Body of pancreas (tissue), 4 donors: ENCODE measurements at regions not wholly inside any gene's neighbourhood (a gene's known extent, or its start where the extent isn't known, plus 50 kb on each side); places are given as distances from the start of the nearest gene placed in this dataset.

Experiments
- CTCF ChIP-seq, 7 experiments: fragments of 450-650 bp in 4 of 7; fragments of 200-600 bp in 3 of 7; sonication (generic) in 3 of 7; IDR thresholded peaks; one replicate each; pipeline ENCODE4 v1.5.1; 2016 to 2019; ENCODE audit warnings: antibody characterized with exemption in 7 of 7
- POLR2A ChIP-seq, 3 donors: fragments of 450-650 bp; IDR thresholded peaks; one replicate each; pipeline ENCODE4 v1.6.1; 2016; ENCODE audit warnings: antibody characterized with exemption in 3 of 3, mild to moderate bottlenecking in 2 of 3

- TF ChIP-seq POLR2A (IDR thresholded peaks at IDR 0.05), result no peak
- TF ChIP-seq CTCF (IDR thresholded peaks at IDR 0.05), result no peak
Measured at GRCh38 chr3:72015463-72015862, 230.5 kb upstream of the PROK2 start.
